Smooth muscle cell (in vitro differentiated cells): ENCODE measurements at regions not wholly inside any gene's neighbourhood (a gene's known extent, or its start where the extent isn't known, plus 50 kb on each side); places are given as distances from the start of the nearest gene placed in this dataset.

Experiments
- DNase-seq: peaks from one replicate; lab custom pipeline; 2025; ENCODE audit not compliant: unreplicated experiment; lab: John Stamatoyannopoulos, UW
- H2AFZ ChIP-seq: fragments of 200-600 bp; sonication (generic); 2 replicates; pipeline ENCODE4 v1.6.0; 2016; ENCODE audit warnings: antibody characterized with exemption, low read depth, mild to moderate bottlenecking
- H3F3A ChIP-seq: fragments of 200-600 bp; sonication (generic); 2 replicates; pipeline ENCODE4 v1.6.0; 2017; ENCODE audit warnings: antibody characterized with exemption, low read depth
- H3K27ac ChIP-seq: fragments of 200-600 bp; sonication (generic); 2 replicates; pipeline ENCODE4 v1.5.1; 2016; ENCODE audit warnings: low read depth, mild to moderate bottlenecking
- H3K27me3 ChIP-seq: fragments of 200-600 bp; sonication (generic); 2 replicates; pipeline ENCODE4 v1.6.1; 2016; ENCODE audit warnings: low read depth, mild to moderate bottlenecking
- H3K36me3 ChIP-seq: fragments of 200-600 bp; sonication (generic); 2 replicates; pipeline ENCODE4 v1.5.1; 2016; ENCODE audit warnings: low read depth
- H3K4me1 ChIP-seq: fragments of 200-600 bp; sonication (generic); 2 replicates; pipeline ENCODE4 v1.5.1; 2016; ENCODE audit warnings: low read depth
- H3K4me2 ChIP-seq: fragments of 200-600 bp; sonication (generic); 2 replicates; pipeline ENCODE4 v1.6.0; 2016; ENCODE audit warnings: mild to moderate bottlenecking
- H3K4me3 ChIP-seq: fragments of 200-600 bp; sonication (generic); 2 replicates; pipeline ENCODE4 v1.5.1; 2016; ENCODE audit warnings: mild to moderate bottlenecking
- H3K79me2 ChIP-seq: fragments of 200-600 bp; sonication (generic); 2 replicates; pipeline ENCODE4 v1.6.0; 2016; ENCODE audit warnings: low read depth, mild to moderate bottlenecking
- H3K9ac ChIP-seq: fragments of 200-600 bp; sonication (generic); 2 replicates; pipeline ENCODE4 v1.6.0; 2016; ENCODE audit warnings: low read depth
- H3K9me3 ChIP-seq: fragments of 200-600 bp; sonication (generic); replicated peaks from 2 replicates; pipeline ENCODE4 v1.5.1; 2016; ENCODE audit warnings: low read depth
- H4K20me1 ChIP-seq: fragments of 200-600 bp; sonication (generic); 2 replicates; pipeline ENCODE4 v1.6.0; 2016; ENCODE audit warnings: low read depth
- WGBS: methylation state at CpG from one replicate; pipeline ENCODE4 v1.1.7; 2016; ENCODE audit warnings: low lambda C conversion rate; 5-methylcytosine and 5-hydroxymethylcytosine counted together
- TF ChIP-seq, protein P1 (sequence below): fragments of 200-600 bp; sonication (generic); IDR thresholded peaks from 2 replicates; pipeline ENCODE4 v1.5.1; 2017; ENCODE audit warnings: borderline replicate concordance, mild to moderate bottlenecking, antibody characterized with exemption; ENCODE audit not compliant: insufficient read depth, poor library complexity, severe bottlenecking

DNA sequence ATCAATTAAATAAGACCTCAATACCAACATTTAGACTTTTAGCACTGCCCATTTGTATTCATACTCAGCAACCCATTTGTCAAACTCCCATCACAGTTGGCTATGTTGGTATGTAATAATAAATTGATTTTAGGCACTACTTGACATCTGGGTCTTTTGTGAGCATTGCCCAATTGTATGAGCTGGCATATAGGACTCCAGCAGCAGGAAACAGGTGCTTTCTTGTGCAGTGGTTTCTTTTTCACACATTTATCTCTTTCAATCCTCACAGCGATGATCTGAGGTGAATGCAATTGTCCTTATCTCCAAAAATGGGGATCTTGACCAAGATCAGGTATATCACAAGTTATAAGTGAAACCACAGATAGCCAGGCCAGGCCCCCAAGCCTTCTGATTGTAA lies 96.9 kb upstream of the OXGR1 start:
- TF ChIP-seq, protein P1, sequence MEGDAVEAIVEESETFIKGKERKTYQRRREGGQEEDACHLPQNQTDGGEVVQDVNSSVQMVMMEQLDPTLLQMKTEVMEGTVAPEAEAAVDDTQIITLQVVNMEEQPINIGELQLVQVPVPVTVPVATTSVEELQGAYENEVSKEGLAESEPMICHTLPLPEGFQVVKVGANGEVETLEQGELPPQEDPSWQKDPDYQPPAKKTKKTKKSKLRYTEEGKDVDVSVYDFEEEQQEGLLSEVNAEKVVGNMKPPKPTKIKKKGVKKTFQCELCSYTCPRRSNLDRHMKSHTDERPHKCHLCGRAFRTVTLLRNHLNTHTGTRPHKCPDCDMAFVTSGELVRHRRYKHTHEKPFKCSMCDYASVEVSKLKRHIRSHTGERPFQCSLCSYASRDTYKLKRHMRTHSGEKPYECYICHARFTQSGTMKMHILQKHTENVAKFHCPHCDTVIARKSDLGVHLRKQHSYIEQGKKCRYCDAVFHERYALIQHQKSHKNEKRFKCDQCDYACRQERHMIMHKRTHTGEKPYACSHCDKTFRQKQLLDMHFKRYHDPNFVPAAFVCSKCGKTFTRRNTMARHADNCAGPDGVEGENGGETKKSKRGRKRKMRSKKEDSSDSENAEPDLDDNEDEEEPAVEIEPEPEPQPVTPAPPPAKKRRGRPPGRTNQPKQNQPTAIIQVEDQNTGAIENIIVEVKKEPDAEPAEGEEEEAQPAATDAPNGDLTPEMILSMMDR = no peak
- Histone ChIP-seq H3K79me2 (no peaks in the 10 kb centered on the region), H3K9me3 (peaks cover 4% of the 10 kb centered on the region), H3K27ac (no peak overlapping the region), H3F3A (no peaks in the 10 kb centered on the region), H3K4me2 (no peak overlapping the region), H3K4me1 (no peaks in the 10 kb centered on the region), H3K4me3 (no peak overlapping the region), H3K9ac (no peak overlapping the region), H3K36me3 (no peaks in the 10 kb centered on the region), H3K27me3 (peaks cover 3% of the 10 kb centered on the region), H4K20me1 (no peaks in the 10 kb centered on the region), H2AFZ (no peak overlapping the region)
- DNase-seq = no peak
- WGBS = 100% methylated on average over 1 of the region's 1 CpG

DNA sequence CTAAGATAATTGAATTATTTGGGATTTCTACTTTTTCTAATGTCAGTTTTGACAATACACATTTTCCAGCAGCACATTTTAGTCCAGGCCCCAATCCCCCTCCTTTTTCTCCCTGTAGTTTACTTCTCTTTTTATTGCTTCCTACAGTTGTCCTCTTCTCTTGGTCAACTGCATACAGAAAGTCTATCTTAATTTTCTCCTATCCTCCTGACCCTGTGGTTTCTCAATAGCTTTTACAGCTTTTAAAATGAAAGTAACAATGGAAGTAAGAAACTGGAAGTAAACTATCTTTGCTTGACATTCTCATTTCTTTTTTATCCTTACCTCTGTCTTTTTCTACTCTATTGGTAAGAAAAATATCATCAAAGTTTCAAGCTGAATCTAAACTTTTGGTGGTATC lies 106.5 kb upstream of the OXGR1 start:
- H3K9ac ChIP-seq = no peak overlapping the region
- no peaks in the 10 kb centered on the region for H3K79me2 ChIP-seq
- no peaks in the 10 kb centered on the region for H4K20me1 ChIP-seq
- no peaks in the 10 kb centered on the region for H3K27me3 ChIP-seq
- no peak overlapping the region for H3K4me3 ChIP-seq
- TF ChIP-seq, protein P1 = no peak
- H3F3A ChIP-seq = no peaks in the 10 kb centered on the region
- no peaks in the 10 kb centered on the region for H3K9me3 ChIP-seq
- no peak overlapping the region for H3K27ac ChIP-seq
- no peaks in the 10 kb centered on the region for H3K4me1 ChIP-seq
- no peak overlapping the region for H2AFZ ChIP-seq
- H3K4me2 ChIP-seq = no peak overlapping the region
- DNase-seq = no peak
- no peaks in the 10 kb centered on the region for H3K36me3 ChIP-seq

DNA sequence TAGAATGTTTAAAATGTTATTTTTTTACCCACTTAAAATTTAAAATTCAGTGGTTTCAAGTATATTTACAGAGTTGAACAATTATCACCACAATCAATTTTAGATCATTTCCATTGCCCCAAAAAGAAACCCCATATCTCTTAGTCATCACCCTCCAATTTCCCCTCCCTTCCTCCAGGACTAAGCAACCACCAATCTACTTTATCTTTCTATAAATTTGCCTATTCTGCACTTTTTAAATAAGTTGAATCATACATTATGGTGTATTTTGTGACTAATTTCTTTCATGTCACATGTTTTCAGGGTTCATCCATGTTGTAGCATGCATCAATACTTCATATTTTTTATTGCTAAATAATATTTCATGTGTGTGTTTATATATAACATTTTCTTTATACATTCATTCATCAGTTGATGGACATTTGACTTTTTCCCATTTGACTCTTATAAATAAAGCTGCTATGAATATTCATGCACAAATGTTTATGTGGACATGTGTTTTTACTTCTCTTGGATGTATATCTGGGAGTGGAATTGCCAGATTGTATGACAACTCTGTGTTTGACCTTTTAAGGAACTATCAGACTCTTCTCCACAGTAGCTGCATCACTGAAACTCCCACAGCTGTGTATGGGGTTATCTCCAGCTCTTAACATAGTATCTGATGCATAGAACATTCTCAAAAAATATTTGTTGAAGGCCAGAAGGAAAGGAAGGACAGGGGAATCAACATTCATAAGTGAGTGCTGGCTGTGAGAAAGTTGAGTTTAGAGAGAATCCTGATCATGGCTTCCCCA lies 107.8 kb upstream of the OXGR1 start:
- Histone ChIP-seq H3K4me2 (no peak overlapping the region), H4K20me1 (no peaks in the 10 kb centered on the region), H2AFZ (no peak overlapping the region), H3K36me3 (no peaks in the 10 kb centered on the region), H3F3A (no peaks in the 10 kb centered on the region), H3K9ac (no peak overlapping the region), H3K27ac (no peak overlapping the region), H3K27me3 (no peaks in the 10 kb centered on the region), H3K79me2 (no peaks in the 10 kb centered on the region), H3K4me1 (no peaks in the 10 kb centered on the region), H3K9me3 (no peaks in the 10 kb centered on the region), H3K4me3 (no peak overlapping the region)
- no peak for DNase-seq
- TF ChIP-seq, protein P1 = no peak

DNA sequence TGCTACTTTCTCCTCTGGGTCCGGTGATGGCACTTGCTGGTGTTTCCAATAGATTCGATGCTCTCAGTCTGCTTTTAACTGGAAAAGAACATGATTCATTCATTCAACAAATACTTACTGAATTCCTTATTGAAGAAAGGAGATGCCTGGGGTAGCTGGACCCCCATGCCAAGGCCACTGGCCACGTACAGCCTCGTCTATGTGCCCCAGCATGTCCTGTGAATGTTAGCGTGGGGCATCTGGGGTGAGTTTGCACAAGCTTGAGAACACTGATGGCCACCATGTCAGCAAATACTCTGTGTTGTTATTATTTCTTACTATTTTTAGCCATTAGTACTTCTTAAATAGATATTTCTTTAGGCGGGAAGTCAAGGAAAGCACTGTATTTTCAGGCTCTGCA lies 112.0 kb upstream of the OXGR1 start:
- H2AFZ ChIP-seq = no peak overlapping the region
- H3K79me2 ChIP-seq = no peaks in the 10 kb centered on the region
- TF ChIP-seq, protein P1 = no peak
- no peak overlapping the region for H3K27ac ChIP-seq
- no peaks in the 10 kb centered on the region for H3F3A ChIP-seq
- H3K9ac ChIP-seq = no peak overlapping the region
- no peak overlapping the region for H3K4me2 ChIP-seq
- DNase-seq = no peak
- H3K27me3 ChIP-seq = no peaks in the 10 kb centered on the region
- H3K4me3 ChIP-seq = no peak overlapping the region
- no peaks in the 10 kb centered on the region for H3K4me1 ChIP-seq
- 86% methylated on average over 6 of the region's 6 CpGs for WGBS
- no peaks in the 10 kb centered on the region for H4K20me1 ChIP-seq
- no peaks in the 10 kb centered on the region for H3K9me3 ChIP-seq
- H3K36me3 ChIP-seq = no peaks in the 10 kb centered on the region
